Fibroblast of the aortic adventitia (primary cell): ENCODE measurements at regions not wholly inside any gene's neighbourhood (a gene's known extent, or its start where the extent isn't known, plus 50 kb on each side); places are given as distances from the start of the nearest gene placed in this dataset.
"Not testable (repeated sequence)": the region's sequence is repeated elsewhere in the genome, so short reads cannot be mapped to it uniquely, and the experiment has no call there.

Experiments
- DNase-seq: peaks from one replicate; pipeline ENCODE4 v3.0.0-alpha.2; 2010; ENCODE audit warnings: low read depth
- H3K4me3 ChIP-seq: 2 replicates; pipeline ENCODE4 v1.5.1; 2011; ENCODE audit warnings: low read depth, mild to moderate bottlenecking, control low read depth, low read length, moderate library complexity
- CTCF ChIP-seq: IDR thresholded peaks from 2 replicates; pipeline ENCODE4 v1.5.1; 2011; ENCODE audit warnings: mild to moderate bottlenecking, low read length, control low read depth, inconsistent platforms; ENCODE audit not compliant: insufficient read depth

GRCh38 chr10:5576780-5577624 lies 52.2 kb downstream of the CALML3 start:
- no peak for DNase-seq
- no peak for TF ChIP-seq CTCF
- no peak overlapping the region for H3K4me3 ChIP-seq

DNA sequence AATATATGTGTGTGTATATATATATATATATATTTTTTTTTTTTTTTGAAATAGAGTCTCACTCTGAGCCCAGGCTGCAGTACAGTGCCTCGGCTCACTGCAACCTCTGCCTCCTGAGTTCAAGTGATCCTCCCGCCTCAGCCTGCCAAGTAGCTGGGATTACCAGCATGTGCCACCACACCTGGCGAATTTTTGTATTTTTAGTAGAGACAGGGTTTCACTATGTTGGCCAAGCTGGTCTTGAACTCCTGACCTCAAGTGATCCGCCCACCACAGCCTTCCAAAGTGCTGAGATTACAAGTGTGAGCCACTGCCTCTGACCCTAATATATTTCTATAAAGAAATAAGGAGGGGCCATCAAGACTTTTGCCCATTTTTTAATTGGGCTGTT lies 55.3 kb downstream of the CALML3 start:
- DNase-seq, H3K4me3 ChIP-seq: not testable (repeated sequence)

GRCh38 chr10:5581670-5582566 lies 57.2 kb downstream of the CALML3 start:
- no peak overlapping the region for H3K4me3 ChIP-seq
- DNase-seq: no peak
- no peak for TF ChIP-seq CTCF

- no peak overlapping the region for H3K4me3 ChIP-seq
- no peak for TF ChIP-seq CTCF
- DNase-seq: no peak
Measured at GRCh38 chr10:5582736-5583135, 58.0 kb downstream of the CALML3 start.

GRCh38 chr10:5583525-5584175 lies 58.9 kb downstream of the CALML3 start:
- no peak for DNase-seq
- no peak overlapping the region for H3K4me3 ChIP-seq
- no peak for TF ChIP-seq CTCF

DNA sequence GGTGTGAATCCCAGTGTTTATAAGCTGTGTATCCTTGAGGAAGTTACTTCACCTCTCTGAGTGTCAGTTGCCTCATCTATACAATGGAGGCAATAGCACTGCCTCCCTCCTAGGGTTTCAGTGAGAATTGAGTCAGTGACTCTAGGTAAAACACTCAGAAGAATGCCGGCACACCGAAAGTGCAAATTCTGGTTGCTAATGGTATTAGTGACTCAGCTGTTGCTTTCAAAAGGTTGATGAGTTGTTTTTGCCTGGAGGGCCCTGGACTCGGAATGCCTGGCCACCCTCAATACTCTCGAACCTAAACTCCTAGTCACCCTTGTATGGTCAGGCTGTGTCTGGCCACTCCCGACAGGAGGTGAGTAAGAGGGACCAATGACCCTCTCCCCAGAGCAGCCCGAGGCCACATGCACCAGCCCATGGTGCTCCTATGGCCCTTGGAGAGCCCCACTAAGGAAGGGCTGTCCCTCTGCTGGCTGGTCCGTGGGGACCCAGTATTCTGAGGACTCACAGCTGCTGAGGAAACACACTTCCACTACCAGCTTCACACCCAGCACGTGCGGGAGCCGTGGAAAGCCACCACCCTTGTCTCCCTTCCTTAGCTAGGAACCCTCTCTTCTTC lies 60.2 kb downstream of the CALML3 start:
- H3K4me3 ChIP-seq: no peak overlapping the region
- TF ChIP-seq CTCF: no peak
- DNase-seq: peak; percentile 66
